DMS53 (cell line): ENCODE measurements at regions not wholly inside any gene's neighbourhood (a gene's known extent, or its start where the extent isn't known, plus 50 kb on each side); places are given as distances from the start of the nearest gene placed in this dataset.

ENCODE experiments used
- DNase-seq: peaks from one replicate; lab custom pipeline; 2025; lab: John Stamatoyannopoulos, UW

- DNase-seq: peak; percentile 11
These were observed 487.0 kb upstream of the RGS18 start for GRCh38 chr1:191671236-191671635.

- no peak for DNase-seq
These were observed 483.6 kb upstream of the RGS18 start for GRCh38 chr1:191674626-191675179.

DNA sequence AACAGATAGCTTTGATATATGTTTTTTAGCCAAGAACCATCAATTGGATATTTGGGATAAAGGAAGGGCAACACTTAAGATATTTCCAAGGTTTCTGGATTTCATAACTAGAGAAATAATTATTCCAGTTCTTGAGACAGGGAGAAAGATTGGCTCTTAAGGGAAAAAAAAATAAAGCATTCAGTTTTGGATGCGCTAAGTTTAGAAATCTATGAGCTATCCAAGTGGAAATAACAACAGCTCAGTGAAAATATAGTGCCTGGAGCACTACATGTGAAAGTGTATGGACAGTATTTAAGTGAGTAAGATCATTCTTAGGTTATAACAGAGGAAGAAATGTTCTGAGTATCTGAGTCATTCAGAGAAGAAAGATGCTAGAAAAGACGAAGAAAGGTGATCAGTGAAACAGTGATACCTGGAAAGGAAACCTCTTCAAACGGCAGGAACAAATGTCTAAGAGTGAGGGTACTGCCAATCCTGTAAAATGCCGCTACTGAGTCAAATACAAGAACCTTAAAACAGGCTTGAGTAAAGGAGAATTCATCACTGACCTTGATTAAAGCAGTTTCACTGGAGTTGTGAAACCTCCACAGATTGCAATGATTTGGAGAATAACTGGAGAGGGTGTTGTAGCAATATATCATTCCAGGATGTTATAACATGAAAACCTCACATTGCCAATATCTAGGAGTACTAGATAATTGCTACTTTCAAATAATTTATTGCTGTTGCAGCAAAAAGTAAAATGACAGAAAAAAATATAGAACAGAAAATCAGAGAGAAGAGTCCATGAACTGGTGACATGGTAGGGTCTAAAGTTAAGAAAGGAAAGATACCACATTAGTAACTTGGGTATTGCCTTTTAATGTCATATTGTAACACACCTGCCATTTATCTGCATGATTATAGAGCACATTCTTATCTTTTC lies 482.1 kb upstream of the RGS18 start:
- DNase-seq: no peak

DNA sequence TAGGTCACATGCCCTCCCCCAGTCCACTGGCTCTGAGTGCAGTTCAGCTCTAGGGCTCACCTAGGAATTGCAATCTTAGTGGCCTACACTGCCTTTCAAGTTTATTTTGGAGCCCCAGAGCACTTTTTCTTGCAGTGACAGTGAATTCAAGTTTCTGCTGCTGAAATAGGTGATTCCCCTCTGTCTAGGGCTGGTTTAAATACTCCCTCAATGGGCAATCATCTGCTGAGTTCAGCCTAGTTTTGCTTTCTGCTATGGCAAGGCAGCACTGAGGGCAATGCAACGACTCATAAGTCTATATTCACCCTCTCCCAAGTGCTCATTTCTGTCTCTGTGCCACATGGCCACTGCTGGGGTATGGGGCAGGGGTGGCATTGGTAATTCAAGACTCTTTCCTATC lies 472.6 kb upstream of the RGS18 start:
- DNase-seq: no peak

DNA sequence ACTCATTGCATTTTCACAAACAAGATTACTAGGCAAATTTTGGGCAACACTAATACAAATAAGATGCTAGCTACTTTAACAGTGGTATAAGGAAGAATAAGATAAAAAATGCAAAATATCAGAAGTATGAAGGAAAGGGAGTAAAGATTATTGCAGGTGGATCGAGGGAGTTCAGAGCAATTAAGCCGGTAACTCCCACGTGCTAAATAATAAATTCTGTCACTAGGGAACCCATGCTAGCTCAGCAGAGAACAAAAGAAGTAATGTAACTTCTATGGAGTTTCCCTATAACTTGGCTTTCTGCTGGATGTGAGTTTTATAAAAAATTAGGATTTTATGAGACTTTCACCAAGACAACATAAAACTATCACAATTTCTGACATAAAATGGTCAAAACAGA lies 470.5 kb upstream of the RGS18 start:
- no peak for DNase-seq

DNA sequence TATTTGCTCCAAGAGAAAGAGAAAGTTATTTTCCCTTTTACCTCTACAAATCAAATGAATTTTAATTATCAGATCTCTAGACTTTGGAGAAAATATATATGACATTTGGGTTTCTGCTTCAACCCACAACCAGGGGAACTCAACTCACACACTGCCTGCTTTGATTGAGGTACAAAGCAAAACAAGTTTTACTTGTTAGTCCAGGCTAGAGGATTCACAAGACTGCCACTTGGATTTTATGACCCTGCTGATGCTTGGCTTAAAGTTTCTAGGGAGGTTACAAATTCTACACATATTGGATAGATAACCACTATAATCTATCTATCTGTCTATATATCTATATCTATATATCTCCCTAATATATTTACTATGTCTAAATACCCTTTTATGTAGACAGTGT lies 467.3 kb upstream of the RGS18 start:
- DNase-seq: peak; percentile 46

DNA sequence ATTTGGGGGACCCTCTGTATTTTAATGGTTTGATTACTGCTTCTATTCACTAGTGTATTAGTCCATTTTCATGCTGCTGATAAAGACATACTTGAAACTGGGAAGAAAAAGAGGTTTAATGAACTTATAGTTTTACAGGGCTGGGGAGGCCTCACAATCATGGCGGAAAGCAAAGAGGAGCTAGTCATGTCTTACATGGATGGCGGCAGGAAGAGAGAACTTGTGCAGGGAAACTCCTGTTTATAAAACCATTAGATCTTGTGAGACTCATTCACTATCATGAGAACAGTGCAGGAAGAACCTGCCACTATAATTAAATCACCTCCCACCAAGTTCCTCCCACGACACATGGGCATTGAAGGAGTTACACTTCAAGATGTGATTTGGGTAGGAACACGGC lies 464.5 kb upstream of the RGS18 start:
- no peak for DNase-seq

GRCh38 chr1:191695865-191696264 lies 462.4 kb upstream of the RGS18 start:
- no peak for DNase-seq

DNA sequence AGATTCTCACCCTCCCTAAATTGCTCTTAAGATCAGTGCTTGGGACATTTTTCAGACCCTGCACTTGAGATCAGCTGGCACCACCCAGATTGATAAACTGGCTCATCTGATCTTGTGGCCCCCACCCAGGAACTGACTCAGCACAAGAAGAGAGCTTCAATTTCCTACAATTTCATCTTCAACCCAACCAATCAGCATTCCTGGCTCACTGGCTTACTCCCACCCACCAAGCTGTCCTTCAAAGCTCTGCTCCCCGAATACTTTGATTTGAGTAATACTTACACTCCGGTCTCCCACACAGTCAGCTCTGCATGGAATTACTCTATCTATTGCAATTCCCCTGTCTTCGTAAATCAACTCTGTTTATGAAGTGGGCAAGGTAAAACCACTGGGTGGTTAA lies 461.9 kb upstream of the RGS18 start:
- no peak for DNase-seq

- DNase-seq: no peak
These were observed 460.7 kb upstream of the RGS18 start for GRCh38 chr1:191697556-191697955.

GRCh38 chr1:191698246-191698645 lies 460.0 kb upstream of the RGS18 start:
- no peak for DNase-seq

DNA sequence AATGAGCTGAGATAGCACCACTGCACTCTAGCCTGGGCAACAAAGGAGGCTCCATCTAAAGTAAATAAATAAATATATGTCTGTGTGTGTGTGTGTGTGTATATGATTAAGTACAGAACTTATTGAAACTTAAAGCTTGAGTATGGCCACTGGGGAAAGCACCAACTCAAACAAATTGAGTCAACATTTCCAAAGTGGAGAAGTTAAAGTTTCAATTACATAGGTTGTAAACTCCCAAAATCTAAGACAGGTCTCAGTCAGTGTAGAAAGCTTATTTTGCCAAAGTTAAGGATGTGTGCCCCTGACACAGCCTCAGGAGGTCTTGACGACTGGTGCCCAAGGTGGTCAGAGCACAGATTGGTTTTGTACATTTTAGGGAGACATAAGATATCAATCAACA lies 458.9 kb upstream of the RGS18 start:
- DNase-seq: no peak

DNA sequence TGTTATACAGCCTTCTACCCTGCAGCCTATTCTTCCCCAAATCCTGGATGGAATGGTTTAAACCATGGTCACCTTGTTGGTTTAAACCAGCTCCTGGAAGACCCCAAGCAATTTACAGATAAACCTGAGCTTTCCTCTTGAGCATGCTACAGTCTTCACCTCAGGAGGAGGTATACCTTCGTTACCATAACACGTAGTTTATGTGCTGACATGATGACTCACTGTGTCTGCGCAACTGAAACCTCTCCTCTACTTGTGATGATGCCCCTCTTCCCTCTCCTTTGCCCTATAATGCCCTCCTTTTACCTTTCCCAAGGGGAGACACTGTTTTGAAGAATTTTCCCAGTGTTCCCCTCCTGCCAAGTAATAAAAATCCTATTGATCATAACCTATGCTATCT lies 457.3 kb upstream of the RGS18 start:
- no peak for DNase-seq

DNA sequence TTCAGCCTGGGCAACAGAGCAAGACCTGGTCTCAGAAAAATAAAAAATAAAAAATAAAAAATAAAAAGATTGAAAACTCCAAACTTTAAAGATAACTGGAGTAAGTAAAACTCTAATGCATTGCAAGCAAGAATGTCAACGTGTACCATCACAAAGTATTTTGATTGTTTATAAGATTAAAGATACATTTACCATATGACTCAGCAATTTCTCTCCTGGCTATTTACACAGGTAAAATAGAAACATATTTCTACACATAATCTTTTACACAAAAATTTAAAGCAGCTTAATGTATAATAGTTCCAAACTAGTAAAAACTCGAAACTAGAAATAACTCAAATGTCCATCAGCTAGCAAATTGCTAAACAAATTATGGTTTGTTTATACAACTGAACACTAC lies 456.1 kb upstream of the RGS18 start:
- no peak for DNase-seq

DNA sequence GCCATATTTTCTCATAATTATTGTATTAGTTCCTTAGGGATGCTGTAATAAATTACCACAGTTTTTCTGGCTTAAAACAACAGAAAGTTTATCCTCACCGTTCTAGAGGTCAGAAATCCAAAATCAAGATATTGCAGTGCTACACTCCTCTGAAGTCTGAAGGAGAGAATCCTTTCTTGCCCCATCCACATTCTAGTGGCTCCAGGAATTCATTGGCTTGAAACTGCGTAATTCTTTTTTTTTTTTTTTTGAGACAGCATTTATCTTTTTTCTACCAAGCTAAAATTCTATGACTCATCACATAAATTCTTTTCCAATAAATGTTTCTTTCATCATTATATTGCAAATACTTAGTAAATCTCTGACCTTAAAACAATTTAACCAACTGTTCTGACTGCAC lies 451.0 kb upstream of the RGS18 start:
- DNase-seq: no peak

- DNase-seq: no peak
These were observed 449.0 kb upstream of the RGS18 start for GRCh38 chr1:191709215-191709614.

GRCh38 chr1:191711961-191712360 lies 446.3 kb upstream of the RGS18 start:
- DNase-seq: no peak

DNA sequence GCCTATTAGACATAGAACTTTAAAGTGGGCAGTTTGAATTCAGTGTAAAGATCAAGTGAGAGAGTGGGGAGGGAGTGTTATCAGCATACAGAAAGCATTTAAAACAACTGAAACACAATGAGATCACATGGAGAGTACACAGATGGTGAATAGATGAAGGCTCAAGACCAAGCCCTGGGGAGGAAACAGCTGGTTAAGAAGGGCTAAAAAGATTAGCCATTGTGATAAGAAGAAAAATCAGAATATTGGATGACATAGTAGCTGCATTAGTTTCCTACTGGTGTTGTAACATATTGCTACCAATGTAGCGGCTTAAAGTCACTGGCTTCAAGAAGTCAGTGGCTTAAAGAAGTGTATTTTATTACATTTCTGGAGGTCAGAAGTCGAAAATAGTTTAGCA lies 443.4 kb upstream of the RGS18 start:
- no peak for DNase-seq

GRCh38 chr1:191729742-191730141 lies 428.5 kb upstream of the RGS18 start:
- DNase-seq: peak; percentile 13

DNA sequence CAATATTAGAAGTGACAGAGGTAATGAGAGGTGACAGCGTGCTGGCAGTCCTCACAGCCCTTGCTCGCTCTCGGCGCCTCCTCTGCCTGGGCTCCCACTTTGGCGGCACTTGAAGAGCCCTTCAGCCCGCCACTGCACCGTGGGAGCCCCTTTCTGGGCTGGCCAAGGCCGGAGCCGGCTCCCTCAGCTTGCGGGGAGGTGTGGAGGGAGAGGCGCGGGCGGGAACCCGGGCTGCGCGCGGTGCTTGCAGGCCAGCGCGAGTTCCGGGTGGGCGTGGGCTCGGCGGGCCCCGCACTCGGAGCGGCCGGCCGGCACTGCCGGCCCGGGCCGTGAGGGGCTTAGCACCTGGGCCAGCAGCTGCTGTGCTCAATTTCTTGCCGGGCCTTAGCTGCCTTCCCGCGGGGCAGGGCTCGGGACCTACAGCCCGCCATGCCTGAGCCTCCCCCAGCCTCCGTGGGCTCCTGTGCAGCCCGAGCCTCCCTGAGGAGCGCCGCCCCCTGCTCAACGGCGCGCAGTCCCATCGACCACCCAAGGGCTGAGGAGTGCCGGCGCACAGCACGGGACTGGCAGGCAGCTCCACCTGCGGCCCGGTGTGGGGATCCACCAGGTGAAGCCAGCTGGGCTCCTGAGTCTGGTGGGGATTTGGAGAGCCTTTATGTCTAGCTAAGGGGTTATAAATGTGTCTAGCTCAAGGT lies 426.5 kb upstream of the RGS18 start:
- DNase-seq: peak; percentile 56

- DNase-seq: no peak
These were observed 423.9 kb upstream of the RGS18 start for GRCh38 chr1:191734321-191734720.

DNA sequence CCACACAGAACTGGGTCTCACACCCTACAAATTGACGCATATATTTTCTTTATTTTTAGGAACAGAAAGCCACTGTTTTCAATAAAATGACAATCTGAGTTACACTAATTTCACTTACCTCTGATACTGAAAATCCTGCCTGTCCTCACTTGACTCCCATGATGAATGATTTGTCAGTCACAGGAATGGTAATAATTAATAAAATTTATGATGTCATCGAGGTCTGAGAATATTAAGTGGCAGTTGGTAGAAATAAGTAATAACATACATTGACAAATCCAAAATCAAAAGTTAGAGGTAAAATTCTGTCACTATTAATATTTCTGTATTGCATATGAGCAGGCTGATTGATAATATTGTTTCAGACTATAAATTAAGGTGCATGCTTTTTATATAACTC lies 418.7 kb upstream of the RGS18 start:
- no peak for DNase-seq

DNA sequence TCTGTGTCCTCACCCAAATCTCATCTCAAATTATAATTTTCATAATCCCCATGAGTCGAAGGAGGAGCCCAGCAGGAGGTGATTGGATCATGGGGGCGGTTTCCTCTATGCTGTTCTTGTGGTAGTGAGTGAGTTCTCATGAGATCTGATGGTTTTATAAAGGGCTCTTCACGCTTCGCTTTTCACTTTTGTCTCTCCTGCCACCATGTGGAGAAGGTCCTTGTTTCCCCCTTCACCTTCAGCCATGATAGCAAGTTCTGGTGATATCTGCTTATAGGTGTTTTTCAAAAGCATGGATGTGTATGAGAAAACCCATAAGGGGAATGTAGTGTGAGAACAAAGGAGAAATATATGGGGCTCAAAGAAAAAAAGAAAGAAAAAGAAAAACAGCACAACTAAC lies 405.9 kb upstream of the RGS18 start:
- DNase-seq: peak; percentile 86
